Tibial nerve (tissue), 4 donors: ENCODE measurements at regions not wholly inside any gene's neighbourhood (a gene's known extent, or its start where the extent isn't known, plus 50 kb on each side); places are given as distances from the start of the nearest gene placed in this dataset.

ENCODE experiments used
- CTCF ChIP-seq, 5 experiments: fragments of 200-600 bp in 3 of 5; fragments of 450-650 bp in 2 of 5; sonication (generic) in 3 of 5; IDR thresholded peaks; one replicate each; pipeline ENCODE4 v1.5.1; 2016 to 2019; ENCODE audit warnings: antibody characterized with exemption in 5 of 5, mild to moderate bottlenecking in 3 of 5, moderate library complexity in 2 of 5
- EP300 ChIP-seq, 2 donors: sonication (generic); formaldehyde crosslinking; IDR thresholded peaks; one replicate each; pipeline ENCODE4 v1.6.1; 2017; ENCODE audit warnings: antibody characterized with exemption in 2 of 2, mild to moderate bottlenecking in 1 of 2

GRCh38 chr1:84089867-84090266 lies 54.2 kb upstream of the PRKACB start:
- TF ChIP-seq CTCF (IDR thresholded peaks at IDR 0.05) = no peak
- TF ChIP-seq EP300 (IDR thresholded peaks at IDR 0.05) = no peak
